ENCODE measurements at regions not wholly inside any gene's neighbourhood (a gene's known extent, or its start where the extent isn't known, plus 50 kb on each side); places are given as distances from the start of the nearest gene placed in this dataset.

- no peak overlapping the region for H3K4me3 ChIP-seq
- H3K4me1 ChIP-seq = peaks cover 0 to 12% (median 0%) of the 10 kb centered on the region in 9 donors
- H3K27ac ChIP-seq = no peak overlapping the region
- DNase-seq (no peak), ATAC-seq (no peak)
- H3K27me3 ChIP-seq = no peaks in the 10 kb centered on the region
- TF ChIP-seq, protein P1, sequence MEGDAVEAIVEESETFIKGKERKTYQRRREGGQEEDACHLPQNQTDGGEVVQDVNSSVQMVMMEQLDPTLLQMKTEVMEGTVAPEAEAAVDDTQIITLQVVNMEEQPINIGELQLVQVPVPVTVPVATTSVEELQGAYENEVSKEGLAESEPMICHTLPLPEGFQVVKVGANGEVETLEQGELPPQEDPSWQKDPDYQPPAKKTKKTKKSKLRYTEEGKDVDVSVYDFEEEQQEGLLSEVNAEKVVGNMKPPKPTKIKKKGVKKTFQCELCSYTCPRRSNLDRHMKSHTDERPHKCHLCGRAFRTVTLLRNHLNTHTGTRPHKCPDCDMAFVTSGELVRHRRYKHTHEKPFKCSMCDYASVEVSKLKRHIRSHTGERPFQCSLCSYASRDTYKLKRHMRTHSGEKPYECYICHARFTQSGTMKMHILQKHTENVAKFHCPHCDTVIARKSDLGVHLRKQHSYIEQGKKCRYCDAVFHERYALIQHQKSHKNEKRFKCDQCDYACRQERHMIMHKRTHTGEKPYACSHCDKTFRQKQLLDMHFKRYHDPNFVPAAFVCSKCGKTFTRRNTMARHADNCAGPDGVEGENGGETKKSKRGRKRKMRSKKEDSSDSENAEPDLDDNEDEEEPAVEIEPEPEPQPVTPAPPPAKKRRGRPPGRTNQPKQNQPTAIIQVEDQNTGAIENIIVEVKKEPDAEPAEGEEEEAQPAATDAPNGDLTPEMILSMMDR (IDR thresholded peaks at IDR 0.05) = no peak
- 75 to 86% methylated on average over 1 of the region's 1 CpG for WGBS, 2 donors
- no peaks in the 10 kb centered on the region for H3K9me3 ChIP-seq
- no peaks in the 10 kb centered on the region for H3K36me3 ChIP-seq
- intact Hi-C loops (cut with DNase I) = no loop called here
Measured at GRCh38 chr5:33329891-33330290, 110.9 kb upstream of the TARS1 start.

- intact Hi-C loops (cut with DNase I) = no loop called here
Measured at GRCh38 chr5:33330426-33330825, 110.3 kb upstream of the TARS1 start.

GRCh38 chr5:33330992-33331391 is 109.8 kb upstream of the TARS1 start:
- H3K4me3 ChIP-seq = no peak overlapping the region
- no peak overlapping the region for H3K27ac ChIP-seq
- no peak for DNase-seq
- ATAC-seq = no peak
- intact Hi-C loops (cut with DNase I) = no loop called here
- H3K27me3 ChIP-seq = no peaks in the 10 kb centered on the region
- no peaks in the 10 kb centered on the region for H3K36me3 ChIP-seq
- TF ChIP-seq, protein P1 (IDR thresholded peaks at IDR 0.05) = no peak
- no peaks in the 10 kb centered on the region for H3K9me3 ChIP-seq
- H3K4me1 ChIP-seq = peaks cover 0 to 12% (median 0%) of the 10 kb centered on the region in 9 donors

More at GRCh38 chr5:33330426-33330825, 110.3 kb upstream of the TARS1 start:
- Histone ChIP-seq H3K36me3 (no peaks in the 10 kb centered on the region), H3K27ac (no peak overlapping the region), H3K4me3 (no peak overlapping the region), H3K27me3 (no peaks in the 10 kb centered on the region), H3K4me1 (peaks cover 0 to 12% (median 0%) of the 10 kb centered on the region in 9 donors), H3K9me3 (no peaks in the 10 kb centered on the region)
- no peak for DNase-seq
- WGBS, 2 donors = 50 to 63% methylated on average over 3 of the region's 3 CpGs
- TF ChIP-seq, protein P1 (IDR thresholded peaks at IDR 0.05) = no peak
- no peak for ATAC-seq

DNA sequence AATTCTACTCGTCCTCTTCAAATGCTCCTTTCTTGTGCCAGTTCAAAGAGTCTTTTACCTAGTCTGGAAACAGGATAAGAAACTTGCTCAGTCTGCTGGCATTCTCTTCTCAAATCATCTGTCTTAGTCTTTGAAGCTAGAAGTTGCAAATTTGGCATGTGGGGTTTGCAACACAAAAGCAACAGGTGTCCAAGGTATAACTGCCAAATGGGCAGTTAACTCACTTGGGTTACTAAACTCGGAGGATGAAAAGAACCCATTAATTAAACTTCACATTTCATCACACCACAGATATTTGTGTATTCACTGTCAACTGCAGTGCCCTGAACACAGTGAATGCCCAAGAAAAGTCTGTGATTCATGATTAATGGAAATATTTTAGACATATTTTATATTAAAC is 108.0 kb upstream of the TARS1 start:
- H3K27me3 ChIP-seq = no peaks in the 10 kb centered on the region
- no peak for DNase-seq
- H3K9me3 ChIP-seq = no peaks in the 10 kb centered on the region
- intact Hi-C loops (cut with DNase I) = no loop called here
- H3K4me3 ChIP-seq = no peak overlapping the region
- WGBS, 2 donors = 76% methylated on average over 2 of the region's 2 CpGs
- TF ChIP-seq, protein P1 (IDR thresholded peaks at IDR 0.05) = no peak
- H3K36me3 ChIP-seq = no peaks in the 10 kb centered on the region
- no peak for ATAC-seq
- peaks cover 0 to 13% (median 0%) of the 10 kb centered on the region in 9 donors for H3K4me1 ChIP-seq
- H3K27ac ChIP-seq = no peak overlapping the region

All from heart right ventricle (tissue), 16 donors.